GM19467 (cell line): ENCODE measurements at regions not wholly inside any gene's neighbourhood (a gene's known extent, or its start where the extent isn't known, plus 50 kb on each side); places are given as distances from the start of the nearest gene placed in this dataset.
"Not testable (repeated sequence)": the region's sequence is repeated elsewhere in the genome, so short reads cannot be mapped to it uniquely, and the experiment has no call there.

ENCODE experiments used
- ATAC-seq: cut with Tn5 transposase; IDR thresholded peaks from one replicate; pipeline ENCODE4 v1.9.1; 2021; ENCODE audit warnings: mild to moderate bottlenecking, moderate library complexity; ENCODE audit not compliant: unreplicated experiment

- ATAC-seq = no peak
Observed at GRCh38 chr2:144982481-144982880, 462.6 kb upstream of the ZEB2 start.

- no peak for ATAC-seq
Observed at GRCh38 chr2:144975881-144976280, 456.0 kb upstream of the ZEB2 start.

- no peak for ATAC-seq
Observed at GRCh38 chr2:144972676-144973075, 452.8 kb upstream of the ZEB2 start.

- ATAC-seq = no peak
Observed at GRCh38 chr2:144971786-144972335, 451.9 kb upstream of the ZEB2 start.

- ATAC-seq = not testable (repeated sequence)
Observed at GRCh38 chr2:144970410-144970809, 450.5 kb upstream of the ZEB2 start.

- not testable (repeated sequence) for ATAC-seq
Observed at GRCh38 chr2:144969564-144969963, 449.6 kb upstream of the ZEB2 start.

GRCh38 chr2:144967961-144968360 is 448.0 kb upstream of the ZEB2 start:
- no peak for ATAC-seq

- no peak for ATAC-seq
Observed at GRCh38 chr2:144965172-144965571, 445.3 kb upstream of the ZEB2 start.

- no peak for ATAC-seq
Observed at GRCh38 chr2:144963031-144963430, 443.1 kb upstream of the ZEB2 start.

GRCh38 chr2:144959416-144959815 is 439.5 kb upstream of the ZEB2 start:
- no peak for ATAC-seq

GRCh38 chr2:144950899-144951560 is 431.1 kb upstream of the ZEB2 start:
- ATAC-seq = no peak

- ATAC-seq = no peak
Observed at GRCh38 chr2:144948205-144948855, 428.4 kb upstream of the ZEB2 start.

- ATAC-seq = no peak
Observed at GRCh38 chr2:144947709-144948037, 427.8 kb upstream of the ZEB2 start.

- no peak for ATAC-seq
Observed at GRCh38 chr2:144946263-144946662, 426.3 kb upstream of the ZEB2 start.

GRCh38 chr2:144944546-144945220 is 424.8 kb upstream of the ZEB2 start:
- ATAC-seq = no peak

- ATAC-seq = no peak
Observed at GRCh38 chr2:144943986-144944385, 424.1 kb upstream of the ZEB2 start.

GRCh38 chr2:144943293-144943941 is 423.5 kb upstream of the ZEB2 start:
- no peak for ATAC-seq

- ATAC-seq = no peak
Observed at GRCh38 chr2:144942516-144943256, 422.8 kb upstream of the ZEB2 start.

GRCh38 chr2:144941743-144942488 is 422.0 kb upstream of the ZEB2 start:
- ATAC-seq = no peak

GRCh38 chr2:144939590-144939989 is 419.7 kb upstream of the ZEB2 start:
- ATAC-seq = no peak
